SH-SY5Y (cell line): ENCODE measurements at regions not wholly inside any gene's neighbourhood (a gene's known extent, or its start where the extent isn't known, plus 50 kb on each side); places are given as distances from the start of the nearest gene placed in this dataset.

Source experiments
- GATA2 ChIP-seq: IDR thresholded peaks from 2 replicates; pipeline ENCODE4 v1.6.1; 2011; ENCODE audit warnings: mild to moderate bottlenecking, low read depth, low read length
- GATA3 ChIP-seq: IDR thresholded peaks from 2 replicates; pipeline ENCODE4 v1.6.1; 2011; ENCODE audit warnings: low read depth, mild to moderate bottlenecking, low read length, moderate library complexity

DNA sequence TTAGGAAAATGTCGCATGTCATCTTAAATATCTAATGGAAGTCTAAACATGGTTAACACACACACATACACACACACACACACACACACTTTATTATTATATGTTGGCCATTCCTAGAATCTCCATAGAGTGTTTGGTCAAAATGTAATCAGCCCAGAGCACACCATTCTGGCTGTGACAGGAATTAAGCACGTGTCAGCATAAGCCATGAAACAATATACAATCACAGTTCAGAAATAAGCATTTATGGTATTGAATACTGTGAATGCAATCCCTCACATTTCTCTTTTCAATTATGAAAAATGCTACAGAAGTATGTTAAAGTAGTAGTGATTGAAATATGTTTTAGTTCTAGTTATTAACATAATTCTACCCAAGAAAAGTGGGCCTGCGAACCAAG lies 611.6 kb downstream of the PRELID2 start:
- no peak for TF ChIP-seq GATA3
- no peak for TF ChIP-seq GATA2
